ENCODE measurements at regions not wholly inside any gene's neighbourhood (a gene's known extent, or its start where the extent isn't known, plus 50 kb on each side); places are given as distances from the start of the nearest gene placed in this dataset.

DNA sequence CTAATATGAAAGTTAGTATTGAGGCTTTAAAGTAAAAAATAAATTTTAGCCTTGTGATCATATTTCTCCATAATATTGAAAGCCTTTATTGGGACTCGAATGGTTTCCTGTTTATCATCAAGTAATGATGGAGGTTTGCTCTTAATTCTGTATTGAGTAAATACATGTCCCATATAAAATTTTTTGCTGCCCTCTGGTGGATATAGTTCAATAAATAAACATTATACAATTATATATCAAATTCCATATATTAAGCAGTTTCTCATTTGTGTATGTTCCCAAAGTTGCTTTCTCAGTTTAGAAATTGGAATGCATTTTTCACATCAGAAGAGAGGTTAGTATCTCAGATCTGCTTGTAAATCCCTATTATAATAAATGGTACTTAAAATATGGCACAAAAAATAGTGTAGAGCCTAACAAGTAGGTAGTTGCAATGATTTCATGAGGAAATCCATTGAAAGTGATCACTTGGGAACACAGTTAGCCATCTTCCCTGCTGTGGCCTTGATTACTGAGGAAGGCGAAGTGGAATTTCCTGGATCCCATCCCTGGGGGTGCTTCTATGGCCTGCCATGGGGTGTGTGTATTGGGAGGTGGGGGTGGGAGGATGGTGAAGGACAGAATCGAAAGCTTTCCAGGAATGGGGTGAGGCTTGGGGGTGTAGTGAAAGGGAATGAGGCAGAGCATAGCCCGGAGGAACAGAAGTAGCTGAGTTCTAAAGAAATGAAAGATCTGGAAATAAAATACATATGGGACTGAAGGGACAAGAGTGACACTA lies 84.1 kb upstream of the C21orf91 start:
- Histone ChIP-seq H3K79me2 (ENCODE audit: insufficient read depth, low read length) (no peaks in the 10 kb centered on the region), H3K4me3 (ENCODE audit: low read length, poor library complexity, severe bottlenecking) (no peak overlapping the region), H3K9me2 (replicated peaks; ENCODE audit: low read depth, low read length) (no peaks in the 10 kb centered on the region), H3K27me3 (ENCODE audit: insufficient read depth, low read length, poor library complexity, severe bottlenecking) (no peaks in the 10 kb centered on the region), H2AFZ (ENCODE audit: low read length) (no peak overlapping the region), H3K4me2 (ENCODE audit: low read depth, low read length, poor library complexity, severe bottlenecking) (no peak overlapping the region), H3K9me3 (ENCODE audit: insufficient read depth, low read depth, low read length) (no peaks in the 10 kb centered on the region; the same call in 1 of the 2 replicates), H3F3A (ENCODE audit: low read depth) (no peaks in the 10 kb centered on the region), H3K9ac (ENCODE audit: low read depth, low read length, poor library complexity, severe bottlenecking) (no peak overlapping the region), H4K20me1 (ENCODE audit: insufficient read depth, low read length, poor library complexity, severe bottlenecking) (no peaks in the 10 kb centered on the region), H3K4me1 (ENCODE audit: insufficient read depth, low read length, poor library complexity, severe bottlenecking) (peaks cover 18% of the 10 kb centered on the region), H3K36me3 (ENCODE audit: insufficient read depth, low read length) (no peaks in the 10 kb centered on the region)
- peak; percentile 46 for TF ChIP-seq CTCF (conservative IDR thresholded peaks at IDR 0.05; ENCODE audit: low read length)
- TF ChIP-seq EZH2phosphoT487 (IDR thresholded peaks at IDR 0.05; ENCODE audit: borderline replicate concordance): no peak

GRCh38 chr21:17901458-17902079 lies 82.4 kb upstream of the C21orf91 start:
- no peak overlapping the region for H3K9ac ChIP-seq (ENCODE audit: low read depth, low read length, poor library complexity, severe bottlenecking)
- H3K9me3 ChIP-seq (ENCODE audit: insufficient read depth, low read depth, low read length): peaks cover 7% of the 10 kb centered on the region; the same call in 1 of the 2 replicates
- H3K27me3 ChIP-seq (ENCODE audit: insufficient read depth, low read length, poor library complexity, severe bottlenecking): no peaks in the 10 kb centered on the region
- H3K4me3 ChIP-seq (ENCODE audit: low read length, poor library complexity, severe bottlenecking): no peak overlapping the region
- TF ChIP-seq CTCF (conservative IDR thresholded peaks at IDR 0.05; ENCODE audit: low read length): no peak
- no peak for TF ChIP-seq EZH2phosphoT487 (IDR thresholded peaks at IDR 0.05; ENCODE audit: borderline replicate concordance)
- no peaks in the 10 kb centered on the region for H3F3A ChIP-seq (ENCODE audit: low read depth)
- H3K4me2 ChIP-seq (ENCODE audit: low read depth, low read length, poor library complexity, severe bottlenecking): no peak overlapping the region
- H3K4me1 ChIP-seq (ENCODE audit: insufficient read depth, low read length, poor library complexity, severe bottlenecking): peaks cover 10% of the 10 kb centered on the region
- no peaks in the 10 kb centered on the region for H3K36me3 ChIP-seq (ENCODE audit: insufficient read depth, low read length)
- no peaks in the 10 kb centered on the region for H3K79me2 ChIP-seq (ENCODE audit: insufficient read depth, low read length)
- peak overlapping the region; percentile 21; the same call in 1 of the 2 replicates for H2AFZ ChIP-seq (ENCODE audit: low read length)
- no peaks in the 10 kb centered on the region for H3K9me2 ChIP-seq (replicated peaks; ENCODE audit: low read depth, low read length)
- no peaks in the 10 kb centered on the region for H4K20me1 ChIP-seq (ENCODE audit: insufficient read depth, low read length, poor library complexity, severe bottlenecking)

DNA sequence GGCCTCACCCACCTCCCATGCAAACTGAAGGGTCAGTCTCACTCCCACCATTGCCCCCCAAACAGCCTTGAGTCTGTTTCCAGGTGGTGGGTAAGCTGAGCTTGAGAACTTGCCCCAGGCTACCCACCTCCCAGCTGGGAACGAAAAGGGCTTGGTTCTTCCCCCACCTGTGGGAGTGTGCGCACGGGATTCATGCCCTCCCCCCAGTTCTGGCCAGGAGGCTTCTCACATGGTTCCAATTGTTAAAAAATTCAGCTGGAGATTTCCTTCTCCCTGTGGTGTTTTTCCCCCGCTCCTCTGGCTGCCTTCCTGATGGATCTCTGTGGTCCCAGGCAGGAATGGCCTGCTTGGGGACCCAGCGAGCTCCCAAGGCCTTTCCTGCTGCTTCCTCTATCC lies 81.8 kb upstream of the C21orf91 start:
- no peaks in the 10 kb centered on the region for H3F3A ChIP-seq (ENCODE audit: low read depth)
- H3K4me3 ChIP-seq (ENCODE audit: low read length, poor library complexity, severe bottlenecking): no peak overlapping the region
- no peaks in the 10 kb centered on the region for H4K20me1 ChIP-seq (ENCODE audit: insufficient read depth, low read length, poor library complexity, severe bottlenecking)
- H3K4me1 ChIP-seq (ENCODE audit: insufficient read depth, low read length, poor library complexity, severe bottlenecking): peaks cover 9% of the 10 kb centered on the region
- peak overlapping the region; percentile 21; the same call in 1 of the 2 replicates for H2AFZ ChIP-seq (ENCODE audit: low read length)
- peaks cover 7% of the 10 kb centered on the region; the same call in 1 of the 2 replicates for H3K9me3 ChIP-seq (ENCODE audit: insufficient read depth, low read depth, low read length)
- H3K27me3 ChIP-seq (ENCODE audit: insufficient read depth, low read length, poor library complexity, severe bottlenecking): no peaks in the 10 kb centered on the region
- no peak overlapping the region for H3K4me2 ChIP-seq (ENCODE audit: low read depth, low read length, poor library complexity, severe bottlenecking)
- no peak overlapping the region for H3K9ac ChIP-seq (ENCODE audit: low read depth, low read length, poor library complexity, severe bottlenecking)
- no peaks in the 10 kb centered on the region for H3K9me2 ChIP-seq (replicated peaks; ENCODE audit: low read depth, low read length)
- no peak for TF ChIP-seq EZH2phosphoT487 (IDR thresholded peaks at IDR 0.05; ENCODE audit: borderline replicate concordance)
- TF ChIP-seq CTCF (conservative IDR thresholded peaks at IDR 0.05; ENCODE audit: low read length): no peak
- H3K36me3 ChIP-seq (ENCODE audit: insufficient read depth, low read length): no peaks in the 10 kb centered on the region
- H3K79me2 ChIP-seq (ENCODE audit: insufficient read depth, low read length): no peaks in the 10 kb centered on the region

All from Loucy (cell line).